ENCODE measurements at regions not wholly inside any gene's neighbourhood (a gene's known extent, or its start where the extent isn't known, plus 50 kb on each side); places are given as distances from the start of the nearest gene placed in this dataset.

DNA sequence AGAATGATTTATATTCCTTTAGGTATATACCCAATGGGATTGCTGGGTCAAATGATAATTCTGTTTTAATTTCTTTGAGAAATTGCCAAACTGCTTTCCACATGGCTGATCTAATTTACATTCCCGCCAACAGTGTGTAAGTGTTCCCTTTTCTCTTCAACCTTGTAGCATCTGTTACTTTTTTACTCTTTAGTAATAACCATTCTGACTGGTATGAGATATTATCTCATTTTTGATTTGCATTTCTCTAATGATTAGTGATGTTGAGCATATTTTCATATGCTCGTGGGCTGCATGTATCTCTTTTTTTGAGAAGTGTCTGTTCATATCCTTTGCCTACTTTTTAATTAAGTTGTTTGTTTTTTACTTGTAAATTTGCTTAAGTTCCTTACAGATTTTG is 1264.2 kb downstream of the OTOL1 start:
- TF ChIP-seq CTCF (IDR thresholded peaks at IDR 0.05; ENCODE audit: insufficient read depth, low read depth, low read length) (no peak), EZH2 (IDR thresholded peaks at IDR 0.05; ENCODE audit: insufficient read depth, low read length) (no peak)
